HepG2 (cell line): ENCODE measurements at regions not wholly inside any gene's neighbourhood (a gene's known extent, or its start where the extent isn't known, plus 50 kb on each side); places are given as distances from the start of the nearest gene placed in this dataset.

Experiments
- ATAC-seq: fragments of 200-7000 bp; cut with Tn5 transposase; 3 replicates; pipeline ENCODE4 v1.9.1; 2020; ENCODE audit warnings: mild to moderate bottlenecking, moderate library complexity
- BruUV-seq: library from RNA; stranded (reverse); fragments of 400-500 nt; replicated peaks from 2 replicates; lab custom pipeline; 2021; lab: Mats Ljungman, UMichigan
- CTCF ChIA-PET: fragments of 300-600 bp; formaldehyde crosslinking; extraction: SDS; loops from one replicate; lab custom pipeline; 2021; ENCODE audit warnings: low total read pairs, inconsistent platforms, low intra/inter-chr PET ratio; lab: Yijun Ruan, JAX
- POLR2A ChIA-PET: fragments of 350-600 bp; sonication (Branson Sonifier 250); formaldehyde crosslinking; loops from one replicate; lab custom pipeline; 2020; ENCODE audit warnings: antibody characterized with exemption, inconsistent platforms; lab: Yijun Ruan, JAX
- DNase-seq: peaks from one replicate; pipeline ENCODE4 v3.0.0-alpha.2; 2015; ENCODE audit warnings: low spot score
- FAIRE-seq: peaks from 3 replicates; lab custom pipeline; 2011; peaks lifted over from hg19 to GRCh38; lab: Jason Lieb, UNC
- H2AFZ ChIP-seq: one replicate; pipeline ENCODE4 v1.6.1; 2011; ENCODE audit warnings: low read length, inconsistent platforms
- H3K27ac ChIP-seq: fragments of 300-600 bp; 3 replicates; pipeline ENCODE4 v1.8.0; 2011; ENCODE audit warnings: mixed run types, mild to moderate bottlenecking, mixed read lengths, low read length, inconsistent platforms; ENCODE audit not compliant: insufficient read depth; ENCODE audit errors: extremely low read length
- H3K27me3 ChIP-seq, 2 experiments: fragments of 200-600 bp in 1 of 2; 2 replicates in 1 of 2; 3 replicates in 1 of 2; pipeline versions ENCODE4 v1.6.0 to v1.8.0; 2011; ENCODE audit warnings: low read length in 2 of 2, mild to moderate bottlenecking in 2 of 2, moderate library complexity in 2 of 2, inconsistent platforms in 1 of 2; ENCODE audit not compliant: insufficient read depth in 2 of 2, control insufficient read depth in 1 of 2
- H3K36me3 ChIP-seq, 2 experiments: fragments of 200-600 bp in 1 of 2; replicated peaks in 1 of 2; 2 replicates in 1 of 2; 3 replicates in 1 of 2; pipeline versions ENCODE4 v1.5.1 to v1.8.0; 2011; ENCODE audit warnings: low read length in 2 of 2, inconsistent platforms in 1 of 2; ENCODE audit not compliant: insufficient read depth in 2 of 2, control insufficient read depth in 1 of 2
- H3K4me1 ChIP-seq: 2 replicates; pipeline ENCODE4 v1.5.1; 2012; ENCODE audit warnings: low read length, inconsistent platforms; ENCODE audit not compliant: insufficient read depth
- H3K4me2 ChIP-seq: 2 replicates; pipeline ENCODE4 v1.6.0; 2011; ENCODE audit warnings: low read depth, low read length, inconsistent platforms
- H3K4me3 ChIP-seq, 3 experiments: fragments of 200-600 bp in 1 of 3; sonication (generic), shearing (Covaris generic) in 1 of 3; replicated peaks in 1 of 3; 2 replicates each; pipeline ENCODE4 v1.5.1; 2011 to 2016; ENCODE audit warnings: low read length in 3 of 3, inconsistent platforms in 2 of 3, low read depth in 2 of 3, mild to moderate bottlenecking in 2 of 3, control low read depth in 1 of 3, mixed read lengths in 1 of 3; ENCODE audit not compliant: insufficient read depth in 1 of 3
- H3K79me2 ChIP-seq: one replicate; pipeline ENCODE4 v1.6.1; 2011; ENCODE audit warnings: low read length, inconsistent platforms; ENCODE audit not compliant: insufficient read depth
- H3K9ac ChIP-seq: 2 replicates; pipeline ENCODE4 v1.6.0; 2011; ENCODE audit warnings: mild to moderate bottlenecking, low read depth, low read length, inconsistent platforms; ENCODE audit not compliant: insufficient read depth
- H3K9me3 ChIP-seq: 2 replicates; pipeline ENCODE4 v1.5.1; 2012; ENCODE audit warnings: mild to moderate bottlenecking, low read length
- H4K20me1 ChIP-seq: 2 replicates; pipeline ENCODE4 v1.6.0; 2011; ENCODE audit warnings: inconsistent platforms, mild to moderate bottlenecking, low read length, moderate library complexity; ENCODE audit not compliant: insufficient read depth
- DZIP1 ChIP-seq: sonication (generic); formaldehyde crosslinking; IDR thresholded peaks from 2 replicates; pipeline ENCODE4 v1.5.0; 2020; ENCODE audit warnings: mild to moderate bottlenecking, missing genetic modification reagents
- ESRRA ChIP-seq: sonication (generic); formaldehyde crosslinking; IDR thresholded peaks from 2 replicates; pipeline ENCODE4 v1.5.1; 2020; ENCODE audit warnings: mild to moderate bottlenecking, low read depth, missing genetic modification reagents
- FOXJ3 ChIP-seq: sonication (generic); formaldehyde crosslinking; IDR thresholded peaks from 2 replicates; pipeline ENCODE4 v1.4.0; 2020; ENCODE audit warnings: missing genetic modification reagents, mild to moderate bottlenecking, borderline replicate concordance
- GZF1 ChIP-seq: sonication (generic); formaldehyde crosslinking; IDR thresholded peaks from 2 replicates; pipeline ENCODE4 v1.5.1; 2020; ENCODE audit warnings: mild to moderate bottlenecking, missing genetic modification reagents
- HES4 ChIP-seq: sonication (generic); formaldehyde crosslinking; IDR thresholded peaks from 2 replicates; pipeline ENCODE4 v1.9.0; 2021; ENCODE audit warnings: mild to moderate bottlenecking, missing genetic modification reagents, borderline replicate concordance
- HOXA3 ChIP-seq: sonication (generic); formaldehyde crosslinking; IDR thresholded peaks from 2 replicates; pipeline ENCODE4 v1.5.0; 2020; ENCODE audit warnings: missing genetic modification reagents
- KDM1A ChIP-seq: IDR thresholded peaks from 2 replicates; pipeline ENCODE4 v1.6.1; 2016; ENCODE audit warnings: missing compliant biosample characterization
- MAFG ChIP-seq: sonication (generic); formaldehyde crosslinking; IDR thresholded peaks from 2 replicates; pipeline ENCODE4 v1.5.1; 2020; ENCODE audit warnings: mild to moderate bottlenecking, missing genetic modification reagents
- MEIS2 ChIP-seq: sonication (generic); formaldehyde crosslinking; IDR thresholded peaks from 2 replicates; pipeline ENCODE4 v1.9.0; 2021; ENCODE audit warnings: mild to moderate bottlenecking, missing genetic modification reagents
- PHF5A ChIP-seq: IDR thresholded peaks from one replicate; pipeline ENCODE4 v1.6.1; 2018; ENCODE audit warnings: low read depth, missing genetic modification reagents; ENCODE audit not compliant: unreplicated experiment
- RXRB ChIP-seq: IDR thresholded peaks from 2 replicates; pipeline ENCODE4 v1.6.1; 2016; ENCODE audit warnings: borderline replicate concordance, missing genetic modification reagents, missing compliant biosample characterization
- SALL2 ChIP-seq: sonication (generic); formaldehyde crosslinking; IDR thresholded peaks from 2 replicates; pipeline ENCODE4 v1.8.1; 2023; ENCODE audit warnings: mild to moderate bottlenecking, missing genetic modification reagents, inconsistent platforms
- TEAD2 ChIP-seq: sonication (generic); formaldehyde crosslinking; IDR thresholded peaks from 2 replicates; pipeline ENCODE4 v1.9.0; 2021; ENCODE audit warnings: missing genetic modification reagents
- ZNF101 ChIP-seq: sonication (generic); formaldehyde crosslinking; IDR thresholded peaks from 2 replicates; pipeline ENCODE4 v1.4.0; 2020; ENCODE audit warnings: mild to moderate bottlenecking, low read depth, missing genetic modification reagents, borderline replicate concordance
- ZNF234 ChIP-seq: sonication (generic); formaldehyde crosslinking; conservative IDR thresholded peaks from 2 replicates; pipeline ENCODE4 v1.5.1; 2020; ENCODE audit warnings: mild to moderate bottlenecking, missing genetic modification reagents
- ZNF3 ChIP-seq: IDR thresholded peaks from 2 replicates; pipeline ENCODE4 v1.7.0; 2017; ENCODE audit warnings: inconsistent platforms
- WGBS: methylation state at CpG from one replicate; pipeline ENCODE4 v1.1.6; 2017; ENCODE audit warnings: low lambda C conversion rate; 5-methylcytosine and 5-hydroxymethylcytosine counted together
- in situ Hi-C: cut with HindIII; loops from 2 replicates; pipeline ENCODE4 v1.10.0; 2017; ENCODE audit warnings: low pct_unique_long_range_greater_than_20kb; ENCODE audit not compliant: extremely low pct_ligation_motif_present
- intact Hi-C: fragments of 100-400 bp; cut with micrococcal nuclease; formaldehyde crosslinking; loops from one replicate; pipeline ENCODE4 v1.10.0; 2022; ENCODE audit not compliant: unreplicated experiment

- H2AFZ ChIP-seq, result no peak overlapping the region
- intact Hi-C loops, result no loop called here
- POLR2A ChIA-PET, result no interaction called here
- H3K9me3 ChIP-seq, result no peaks in the 10 kb centered on the region
- H3K4me2 ChIP-seq, result no peak overlapping the region
- no peaks in the 10 kb centered on the region for H3K79me2 ChIP-seq
- DNase-seq, result no peak
- FAIRE-seq, result no peak
- no peak for ATAC-seq
- no peak overlapping the region for H3K27ac ChIP-seq
- no peaks in the 10 kb centered on the region for H4K20me1 ChIP-seq
- H3K4me1 ChIP-seq, result no peaks in the 10 kb centered on the region
- CTCF ChIA-PET, result no interaction called here
- no TSS peak for BruUV-seq
- in situ Hi-C loops, result no loop called here
- no peak overlapping the region for H3K9ac ChIP-seq
- no peak overlapping the region for H3K4me3 ChIP-seq
- no peaks in the 10 kb centered on the region for H3K36me3 ChIP-seq
- H3K27me3 ChIP-seq, result no peaks in the 10 kb centered on the region
- TF ChIP-seq ZNF3 (CRISPR knock-in tag) (no peak), ESRRA (CRISPR knock-in tag) (no peak), KDM1A (CRISPR knock-in tag) (no peak), SALL2 (CRISPR knock-in tag) (no peak), FOXJ3 (CRISPR knock-in tag) (no peak), GZF1 (no peak), ZNF234 (CRISPR knock-in tag) (no peak), PHF5A (CRISPR knock-in tag) (no peak), RXRB (CRISPR knock-in tag) (no peak), MEIS2 (CRISPR knock-in tag) (no peak), HES4 (CRISPR knock-in tag) (no peak), ZNF101 (CRISPR knock-in tag) (no peak), TEAD2 (CRISPR knock-in tag) (no peak), DZIP1 (CRISPR knock-in tag) (no peak), HOXA3 (CRISPR knock-in tag) (no peak), MAFG (CRISPR knock-in tag) (no peak)
- WGBS, result 4% methylated on average over 1 of the region's 1 CpG
Measured at GRCh38 chr5:87705876-87706275, 293.1 kb upstream of the CCNH start.
